Caco-2 (cell line): ENCODE measurements at regions not wholly inside any gene's neighbourhood (a gene's known extent, or its start where the extent isn't known, plus 50 kb on each side); places are given as distances from the start of the nearest gene placed in this dataset.

ENCODE experiments used
- BruUV-seq: library from RNA; stranded (reverse); fragments of 400-500 nt; replicated peaks from 2 replicates; lab custom pipeline; 2021; lab: Mats Ljungman, UMichigan
- CTCF ChIA-PET: fragments of 300-600 bp; sonication (Branson Sonifier 250); formaldehyde crosslinking; loops from one replicate; lab custom pipeline; 2022; ENCODE audit warnings: antibody characterized with exemption; lab: Charles Lee
- POLR2A ChIA-PET: fragments of 300-600 bp; sonication (Branson Sonifier 250); formaldehyde crosslinking; loops from one replicate; lab custom pipeline; 2022; ENCODE audit warnings: antibody characterized with exemption; lab: Charles Lee
- DNase-seq, 2 experiments: peaks; one replicate each; pipeline versions ENCODE4 v3.0.0 to v3.0.0-alpha.2; 2020 to 2022
- H3K27me3 ChIP-seq: replicated peaks from 2 replicates; pipeline ENCODE4 v1.6.0; 2011; ENCODE audit warnings: low read length; ENCODE audit not compliant: control insufficient read depth, insufficient read depth
- H3K36me3 ChIP-seq: 2 replicates; pipeline ENCODE4 v1.5.1; 2011; ENCODE audit warnings: low read length; ENCODE audit not compliant: control insufficient read depth, insufficient read depth
- H3K4me1 ChIP-seq: fragments of 250-450 bp; sonication (Bioruptor Pico); 2 replicates; pipeline ENCODE4 v1.5.1; 2020; ENCODE audit warnings: mild to moderate bottlenecking
- H3K4me3 ChIP-seq: 2 replicates; pipeline ENCODE4 v1.5.1; 2011; ENCODE audit warnings: low read depth, mild to moderate bottlenecking, control low read depth, low read length
- H3K9me3 ChIP-seq: fragments of 250-450 bp; sonication (Bioruptor Pico); 2 replicates; pipeline ENCODE4 v1.5.1; 2020; ENCODE audit warnings: mild to moderate bottlenecking, moderate library complexity
- H3K27ac Mint-ChIP-seq: one replicate; pipeline ENCODE4 v1.8.0; 2022; ENCODE audit warnings: mixed read lengths; ENCODE audit not compliant: unreplicated experiment
- H3K27me3 Mint-ChIP-seq: one replicate; pipeline ENCODE4 v1.8.0; 2022; ENCODE audit warnings: mixed read lengths; ENCODE audit not compliant: insufficient read depth, unreplicated experiment
- H3K36me3 Mint-ChIP-seq: one replicate; pipeline ENCODE4 v1.8.0; 2022; ENCODE audit warnings: mild to moderate bottlenecking, mixed read lengths; ENCODE audit not compliant: insufficient read depth, unreplicated experiment
- H3K4me1 Mint-ChIP-seq: one replicate; pipeline ENCODE4 v1.8.0; 2022; ENCODE audit warnings: low read depth, mixed read lengths; ENCODE audit not compliant: unreplicated experiment
- H3K4me3 Mint-ChIP-seq: one replicate; pipeline ENCODE4 v1.8.0; 2022; ENCODE audit warnings: mild to moderate bottlenecking, moderate library complexity, mixed read lengths; ENCODE audit not compliant: unreplicated experiment
- H3K9me3 Mint-ChIP-seq: one replicate; pipeline ENCODE4 v1.8.0; 2022; ENCODE audit warnings: mixed read lengths; ENCODE audit not compliant: unreplicated experiment
- CTCF ChIP-seq, 2 experiments: fragments of 200-600 bp in 1 of 2; IDR thresholded peaks; 1 replicate in 1 of 2; 2 replicates in 1 of 2; pipeline versions ENCODE4 v1.5.1 to v1.8.0; 2011 to 2022; ENCODE audit warnings: antibody characterized with exemption in 1 of 2, control low read depth in 1 of 2, inconsistent platforms in 1 of 2, low read depth in 1 of 2, low read length in 1 of 2, mild to moderate bottlenecking in 1 of 2, moderate library complexity in 1 of 2; ENCODE audit not compliant: insufficient read depth in 1 of 2, severe bottlenecking in 1 of 2, unreplicated experiment in 1 of 2
- intact Hi-C: fragments of 100-400 bp; cut with micrococcal nuclease; formaldehyde crosslinking; loops from one replicate; pipeline ENCODE4 v1.10.0; 2022; ENCODE audit not compliant: unreplicated experiment

GRCh38 chrX:40152741-40153344 lies 55.1 kb upstream of the BCOR start:
- CTCF ChIA-PET = no interaction called here
- H3K4me3 Mint-ChIP-seq = peak overlapping the region; percentile 79
- POLR2A ChIA-PET = interaction anchor here (1.2 kb wide), 1 partner anchor 147 kb away, joined by 4 read pairs; no protein-coding TSS in a partner anchor
- Histone ChIP-seq H3K9me3 (no peaks in the 10 kb centered on the region), H3K36me3 (no peaks in the 10 kb centered on the region), H3K27me3 (no peaks in the 10 kb centered on the region), H3K4me3 (peak overlapping the region; percentile 41), H3K4me1 (0 out of 2 replicates have a peak, but pooled peaks cover 4% of the 10 kb centered on the region)
- DNase-seq = no peak
- H3K27me3 Mint-ChIP-seq = no peaks in the 10 kb centered on the region
- no TSS peak for BruUV-seq
- no peaks in the 10 kb centered on the region for H3K36me3 Mint-ChIP-seq
- no peaks in the 10 kb centered on the region for H3K4me1 Mint-ChIP-seq
- intact Hi-C loops = loop anchor here (5.0 kb wide), 1 partner anchor 141 kb away; no protein-coding TSS in a partner anchor
- no peak for TF ChIP-seq CTCF (IDR thresholded peaks at IDR 0.05; ENCODE audit: insufficient read depth in 1 of 2, low read depth in 1 of 2, low read length in 1 of 2, severe bottlenecking in 1 of 2, unreplicated experiment in 1 of 2)
- H3K27ac Mint-ChIP-seq = no peak overlapping the region
- no peaks in the 10 kb centered on the region for H3K9me3 Mint-ChIP-seq

GRCh38 chrX:40152173-40152711 lies 54.5 kb upstream of the BCOR start:
- no peaks in the 10 kb centered on the region for H3K27me3 Mint-ChIP-seq
- POLR2A ChIA-PET = interaction anchor here (1.2 kb wide), 1 partner anchor 146 kb away, joined by 4 read pairs; no protein-coding TSS in a partner anchor
- peak overlapping the region; percentile 79 for H3K4me3 Mint-ChIP-seq
- Histone ChIP-seq H3K27me3 (no peaks in the 10 kb centered on the region), H3K4me1 (0 out of 2 replicates have a peak, but pooled peaks cover 4% of the 10 kb centered on the region), H3K4me3 (peak overlapping the region; percentile 41), H3K36me3 (no peaks in the 10 kb centered on the region), H3K9me3 (no peaks in the 10 kb centered on the region)
- CTCF ChIA-PET = no interaction called here
- H3K36me3 Mint-ChIP-seq = no peaks in the 10 kb centered on the region
- BruUV-seq = no TSS peak
- no peak overlapping the region for H3K27ac Mint-ChIP-seq
- no peaks in the 10 kb centered on the region for H3K9me3 Mint-ChIP-seq
- DNase-seq = no peak
- intact Hi-C loops = loop anchor here (5.0 kb wide), 1 partner anchor 140 kb away; no protein-coding TSS in a partner anchor
- no peaks in the 10 kb centered on the region for H3K4me1 Mint-ChIP-seq
- no peak for TF ChIP-seq CTCF (IDR thresholded peaks at IDR 0.05; ENCODE audit: insufficient read depth in 1 of 2, low read depth in 1 of 2, low read length in 1 of 2, severe bottlenecking in 1 of 2, unreplicated experiment in 1 of 2)

GRCh38 chrX:40151211-40152172 lies 53.7 kb upstream of the BCOR start:
- Mint-ChIP-seq H3K36me3 (no peaks in the 10 kb centered on the region), H3K4me1 (no peaks in the 10 kb centered on the region), H3K9me3 (no peaks in the 10 kb centered on the region), H3K4me3 (no peak overlapping the region), H3K27ac (no peak overlapping the region), H3K27me3 (no peaks in the 10 kb centered on the region)
- no peak for DNase-seq
- no peaks in the 10 kb centered on the region for H3K9me3 ChIP-seq
- ChIA-PET CTCF (no interaction called here), POLR2A (interaction anchor here (0.5 kb wide), 1 partner anchor 147 kb away, joined by 12 read pairs; no protein-coding TSS in a partner anchor)
- no TSS peak for BruUV-seq
- intact Hi-C loops = loop anchor here (5.0 kb wide), 1 partner anchor 139 kb away; no protein-coding TSS in a partner anchor
- no peak for TF ChIP-seq CTCF (IDR thresholded peaks at IDR 0.05; ENCODE audit: insufficient read depth in 1 of 2, low read depth in 1 of 2, low read length in 1 of 2, severe bottlenecking in 1 of 2, unreplicated experiment in 1 of 2)
- H3K4me3 ChIP-seq = no peak overlapping the region; the same call in 1 of the 2 replicates
- H3K27me3 ChIP-seq = no peaks in the 10 kb centered on the region
- H3K36me3 ChIP-seq = no peaks in the 10 kb centered on the region
- H3K4me1 ChIP-seq = 0 out of 2 replicates have a peak, but pooled peaks cover 4% of the 10 kb centered on the region
